ENCODE measurements at regions not wholly inside any gene's neighbourhood (a gene's known extent, or its start where the extent isn't known, plus 50 kb on each side); places are given as distances from the start of the nearest gene placed in this dataset.

DNA sequence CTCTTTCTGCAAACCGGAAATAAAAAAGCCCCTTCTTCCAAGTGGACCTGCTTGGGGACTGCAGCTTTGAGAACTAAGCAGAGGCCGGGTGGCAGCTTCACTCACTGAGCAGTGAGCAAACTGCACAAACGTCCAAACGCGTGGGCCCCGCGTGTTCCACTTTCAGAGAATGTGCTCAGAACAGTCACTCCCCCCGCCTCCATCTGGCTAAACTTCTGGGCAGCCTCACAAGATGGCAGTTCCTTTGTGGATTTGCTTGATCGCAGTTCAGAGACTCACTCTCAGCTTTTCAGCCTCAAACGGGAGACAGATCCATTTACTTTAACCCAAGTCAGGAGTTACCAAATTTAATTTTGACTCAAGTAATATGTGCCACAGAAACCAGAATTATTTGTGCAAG lies 216.6 kb downstream of the TLE1 start (continued):
- TF ChIP-seq ZNF592 (IDR thresholded peaks at IDR 0.05) (no peak), PBX3 (IDR thresholded peaks at IDR 0.05; ENCODE audit: insufficient replicate concordance, low read depth, low read length) (no peak), GATAD2B (conservative IDR thresholded peaks at IDR 0.05; ENCODE audit: low read depth) (no peak), POU2F2 (IDR thresholded peaks at IDR 0.05; ENCODE audit: borderline replicate concordance, low read depth, low read length) (no peak), MTA2 (IDR thresholded peaks at IDR 0.05; ENCODE audit: low read depth) (no peak), BRCA1 (IDR thresholded peaks at IDR 0.05; ENCODE audit: low read depth, low read length) (no peak), SRF (IDR thresholded peaks at IDR 0.05; ENCODE audit: low read depth in 2 of 2, low read length in 2 of 2) (no peak)
- TF ChIP-seq, protein P1, sequence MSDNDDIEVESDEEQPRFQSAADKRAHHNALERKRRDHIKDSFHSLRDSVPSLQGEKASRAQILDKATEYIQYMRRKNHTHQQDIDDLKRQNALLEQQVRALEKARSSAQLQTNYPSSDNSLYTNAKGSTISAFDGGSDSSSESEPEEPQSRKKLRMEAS (IDR thresholded peaks at IDR 0.05; ENCODE audit: low read depth, low read length): no peak

- ChIA-PET SMC1A (ENCODE audit: uncharacterized antibody, unreplicated experiment) (no interaction called here), POLR2A (no interaction called here), RAD21 (ENCODE audit: unreplicated experiment) (no interaction called here), CTCF (no interaction called here)
- FAIRE-seq (no peak), DNase-seq (ENCODE audit: low read depth, low spot score) (no peak), ATAC-seq (no peak)
- Histone ChIP-seq H3K4me3 (no peak overlapping the region), H2AFZ (ENCODE audit: control insufficient read depth, low read depth, low read length) (no peak overlapping the region), H3K36me3 (ENCODE audit: control insufficient read depth in 2 of 2, insufficient read depth in 2 of 2, low read length in 1 of 2) (no peaks in the 10 kb centered on the region), H3K27ac (ENCODE audit: control insufficient read depth, insufficient read depth) (no peak overlapping the region), H3K79me2 (ENCODE audit: control insufficient read depth, insufficient read depth, low read length) (no peaks in the 10 kb centered on the region), H3K9me3 (replicated peaks; ENCODE audit: control insufficient read depth, insufficient read depth, low read length) (no peaks in the 10 kb centered on the region), H3K4me2 (ENCODE audit: control insufficient read depth, insufficient read depth) (no peak overlapping the region), H3K27me3 (replicated peaks in 1 of 2; ENCODE audit: control insufficient read depth in 2 of 2, insufficient read depth in 2 of 2, low read length in 1 of 2) (no peaks in the 10 kb centered on the region), H4K20me1 (ENCODE audit: control insufficient read depth, insufficient read depth) (no peaks in the 10 kb centered on the region), H3K9ac (ENCODE audit: control insufficient read depth, insufficient read depth, low read length) (no peak overlapping the region), H3K4me1 (ENCODE audit: control insufficient read depth, insufficient read depth, low read length) (no peaks in the 10 kb centered on the region)
- in situ Hi-C loops (cut with MboI) (no loop called here), intact Hi-C loops (cut with micrococcal nuclease; ENCODE audit: unreplicated experiment) (no loop called here)
- 3% methylated on average over 3 of the region's 3 CpGs for WGBS (ENCODE audit: insufficient coverage, insufficient replicate concordance, low lambda C conversion rate, missing lambda C conversion rate)
- no TSS peak for BruUV-seq (replicated peaks)
- TF ChIP-seq YY1 (IDR thresholded peaks at IDR 0.05; ENCODE audit: low read depth, low read length): no peak
- no peak for TF ChIP-seq POLR2AphosphoS5 (IDR thresholded peaks at IDR 0.05; ENCODE audit: low read length)
- no peak for TF ChIP-seq HDGF (IDR thresholded peaks at IDR 0.05)
- no peak for TF ChIP-seq CREM (IDR thresholded peaks at IDR 0.05; ENCODE audit: low read depth)
- TF ChIP-seq, protein P2, sequence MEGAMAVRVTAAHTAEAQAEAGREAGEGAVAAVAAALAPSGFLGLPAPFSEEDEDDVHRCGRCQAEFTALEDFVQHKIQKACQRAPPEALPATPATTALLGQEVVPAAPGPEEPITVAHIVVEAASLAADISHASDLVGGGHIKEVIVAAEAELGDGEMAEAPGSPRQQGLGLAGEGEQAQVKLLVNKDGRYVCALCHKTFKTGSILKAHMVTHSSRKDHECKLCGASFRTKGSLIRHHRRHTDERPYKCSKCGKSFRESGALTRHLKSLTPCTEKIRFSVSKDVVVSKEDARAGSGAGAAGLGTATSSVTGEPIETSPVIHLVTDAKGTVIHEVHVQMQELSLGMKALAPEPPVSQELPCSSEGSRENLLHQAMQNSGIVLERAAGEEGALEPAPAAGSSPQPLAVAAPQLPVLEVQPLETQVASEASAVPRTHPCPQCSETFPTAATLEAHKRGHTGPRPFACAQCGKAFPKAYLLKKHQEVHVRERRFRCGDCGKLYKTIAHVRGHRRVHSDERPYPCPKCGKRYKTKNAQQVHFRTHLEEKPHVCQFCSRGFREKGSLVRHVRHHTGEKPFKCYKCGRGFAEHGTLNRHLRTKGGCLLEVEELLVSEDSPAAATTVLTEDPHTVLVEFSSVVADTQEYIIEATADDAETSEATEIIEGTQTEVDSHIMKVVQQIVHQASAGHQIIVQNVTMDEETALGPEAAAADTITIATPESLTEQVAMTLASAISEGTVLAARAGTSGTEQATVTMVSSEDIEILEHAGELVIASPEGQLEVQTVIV (IDR thresholded peaks at IDR 0.05; ENCODE audit: borderline replicate concordance, partially characterized antibody): no peak
- no peak for TF ChIP-seq NBN (IDR thresholded peaks at IDR 0.05)
- TF ChIP-seq ZNF24 (IDR thresholded peaks at IDR 0.05): no peak
These were observed 218.5 kb downstream of the TLE1 start for GRCh38 chr9:81470864-81471263.

Data from GM12878 (cell line).